SK-N-SH (cell line): ENCODE measurements at regions not wholly inside any gene's neighbourhood (a gene's known extent, or its start where the extent isn't known, plus 50 kb on each side); places are given as distances from the start of the nearest gene placed in this dataset.

Source experiments
- CTCF ChIA-PET: fragments of 300-600, 350-600 bp; formaldehyde crosslinking; extraction: SDS; loops from one replicate; lab custom pipeline; 2021; lab: Yijun Ruan, JAX
- POLR2A ChIA-PET: fragments of 350-600 bp; sonication (Branson Sonifier 250); formaldehyde crosslinking; extraction: SDS; loops from one replicate; lab custom pipeline; 2020; ENCODE audit warnings: antibody characterized with exemption, inconsistent platforms; lab: Yijun Ruan, JAX
- DNase-seq: peaks from one replicate; pipeline ENCODE4 v3.0.0; 2012
- H2AFZ ChIP-seq: fragments of 200-600 bp; sonication (generic); 2 replicates; pipeline ENCODE4 v1.8.1; 2016; ENCODE audit warnings: antibody characterized with exemption, mild to moderate bottlenecking, low read depth
- H3F3A ChIP-seq: fragments of 200-600 bp; sonication (generic); replicated peaks from 2 replicates; pipeline ENCODE3; 2016; ENCODE audit warnings: antibody characterized with exemption, mild to moderate bottlenecking; ENCODE audit not compliant: insufficient read depth
- H3K27ac ChIP-seq, 2 experiments: fragments of 200-500 bp in 1 of 2; fragments of 200-600 bp in 1 of 2; sonication (Bioruptor generic) in 1 of 2; sonication (generic), shearing (Covaris generic) in 1 of 2; 2 replicates each; pipeline versions ENCODE4 v1.5.1 to v1.6.1; 2014 to 2016; ENCODE audit warnings: low read depth in 2 of 2, inconsistent platforms in 1 of 2, low read length in 1 of 2, mild to moderate bottlenecking in 1 of 2, mixed read lengths in 1 of 2
- H3K27me3 ChIP-seq: fragments of 200-600 bp; sonication (generic), shearing (Covaris generic); 2 replicates; pipeline ENCODE4 v1.6.1; 2016; ENCODE audit warnings: mixed run types; ENCODE audit not compliant: insufficient read depth
- H3K36me3 ChIP-seq, 2 experiments: fragments of 200-500 bp in 1 of 2; fragments of 200-600 bp in 1 of 2; sonication (Bioruptor generic) in 1 of 2; sonication (generic) in 1 of 2; replicated peaks in 1 of 2; 2 replicates each; pipeline versions ENCODE3 to v1.5.1; 2014 to 2016; ENCODE audit warnings: low read length in 1 of 2, mild to moderate bottlenecking in 1 of 2; ENCODE audit not compliant: insufficient read depth in 2 of 2, control insufficient read depth in 1 of 2
- H3K4me1 ChIP-seq, 2 experiments: fragments of 200-500 bp in 1 of 2; fragments of 200-600 bp in 1 of 2; sonication (Bioruptor generic) in 1 of 2; sonication (generic), shearing (Covaris generic) in 1 of 2; 2 replicates each; pipeline versions ENCODE4 v1.5.1 to v1.6.1; 2014 to 2016; ENCODE audit warnings: low read depth in 1 of 2, low read length in 1 of 2, mixed run types in 1 of 2; ENCODE audit not compliant: insufficient read depth in 2 of 2, control insufficient read depth in 1 of 2
- H3K4me2 ChIP-seq: fragments of 200-600 bp; sonication (generic), shearing (Covaris generic); 2 replicates; pipeline ENCODE4 v1.6.1; 2017; ENCODE audit warnings: mixed run types
- H3K4me3 ChIP-seq, 2 experiments: fragments of 200-500 bp in 1 of 2; fragments of 200-600 bp in 1 of 2; sonication (Bioruptor generic) in 1 of 2; sonication (generic), shearing (Covaris generic) in 1 of 2; 2 replicates each; pipeline versions ENCODE4 v1.5.1 to v1.8.1; 2014 to 2016; ENCODE audit warnings: low read depth in 2 of 2, inconsistent platforms in 1 of 2, low read length in 1 of 2, mild to moderate bottlenecking in 1 of 2, mixed read lengths in 1 of 2, moderate library complexity in 1 of 2
- H3K79me2 ChIP-seq: fragments of 200-600 bp; sonication (generic); 2 replicates; pipeline ENCODE4 v1.8.1; 2017; ENCODE audit warnings: mild to moderate bottlenecking; ENCODE audit not compliant: insufficient read depth
- H3K9ac ChIP-seq: fragments of 200-600 bp; sonication (generic); 2 replicates; pipeline ENCODE4 v1.6.1; 2017; ENCODE audit warnings: mixed run types
- H3K9me2 ChIP-seq: fragments of 200-600 bp; sonication (generic); 2 replicates; pipeline ENCODE4 v1.6.1; 2017; ENCODE audit warnings: mixed run types
- H3K9me3 ChIP-seq: fragments of 200-600 bp; sonication (generic); 2 replicates; pipeline ENCODE4 v1.6.1; 2017; ENCODE audit warnings: mixed run types, mild to moderate bottlenecking, moderate library complexity
- H4K20me1 ChIP-seq: fragments of 200-600 bp; sonication (generic); 2 replicates; pipeline ENCODE4 v1.6.1; 2017; ENCODE audit warnings: mild to moderate bottlenecking, mixed run types; ENCODE audit not compliant: insufficient read depth
- EP300 ChIP-seq, 2 experiments: IDR thresholded peaks; 2 replicates each; pipeline versions ENCODE4 v1.4.0 to v1.6.1; 2012; ENCODE audit warnings: borderline replicate concordance in 1 of 2, low read depth in 1 of 2, low read length in 1 of 2
- FOXJ3 ChIP-seq: sonication (generic); formaldehyde crosslinking; IDR thresholded peaks from 2 replicates; pipeline ENCODE4 v1.5.1; 2020; ENCODE audit warnings: mild to moderate bottlenecking, missing genetic modification reagents
- GABPA ChIP-seq: IDR thresholded peaks from 2 replicates; pipeline ENCODE4 v1.4.0; 2012; ENCODE audit warnings: low read depth, mild to moderate bottlenecking
- GATA2 ChIP-seq: sonication (generic); formaldehyde crosslinking; IDR thresholded peaks from 2 replicates; pipeline ENCODE4 v1.5.0; 2020; ENCODE audit warnings: mild to moderate bottlenecking, missing genetic modification reagents
- JUND ChIP-seq: IDR thresholded peaks from 2 replicates; pipeline ENCODE4 v1.4.0; 2012
- MAX ChIP-seq: IDR thresholded peaks from 2 replicates; pipeline ENCODE4 v1.4.0; 2012; ENCODE audit warnings: low read depth
- MXI1 ChIP-seq: IDR thresholded peaks from 2 replicates; pipeline ENCODE4 v1.6.1; 2012; ENCODE audit warnings: mild to moderate bottlenecking, low read depth, low read length, improper control_type of control experiment
- NRF1 ChIP-seq: IDR thresholded peaks from 2 replicates; pipeline ENCODE4 v1.6.1; 2012; ENCODE audit warnings: low read depth, mild to moderate bottlenecking, low read length
- POLR2AphosphoS5 ChIP-seq: IDR thresholded peaks from 2 replicates; pipeline ENCODE4 v1.6.1; 2012; ENCODE audit warnings: low read depth, low read length
- RAD21 ChIP-seq: IDR thresholded peaks from 2 replicates; pipeline ENCODE4 v1.6.1; 2012; ENCODE audit warnings: mild to moderate bottlenecking, low read length
- RCOR1 ChIP-seq: fragments of 150-350 bp; IDR thresholded peaks from 2 replicates; pipeline ENCODE4 v1.6.1; 2017; ENCODE audit warnings: antibody characterized with exemption, low read length
- RFX5 ChIP-seq: IDR thresholded peaks from 2 replicates; pipeline ENCODE4 v1.6.1; 2012; ENCODE audit warnings: mild to moderate bottlenecking, improper control_type of control experiment, low read length
- RXRA ChIP-seq: IDR thresholded peaks from 2 replicates; pipeline ENCODE4 v1.4.0; 2012; ENCODE audit warnings: low read depth, mild to moderate bottlenecking, borderline replicate concordance
- SIN3A ChIP-seq: IDR thresholded peaks from 2 replicates; pipeline ENCODE4 v1.6.1; 2012; ENCODE audit warnings: low read depth, mild to moderate bottlenecking, low read length, moderate library complexity, borderline replicate concordance
- SMC3 ChIP-seq: IDR thresholded peaks from 2 replicates; pipeline ENCODE4 v1.6.1; 2012; ENCODE audit warnings: low read depth, low read length, improper control_type of control experiment
- TCF12 ChIP-seq: IDR thresholded peaks from 2 replicates; pipeline ENCODE4 v1.4.0; 2012
- TEAD4 ChIP-seq: IDR thresholded peaks from 2 replicates; pipeline ENCODE4 v1.4.0; 2012; ENCODE audit warnings: mild to moderate bottlenecking, borderline replicate concordance; ENCODE audit not compliant: insufficient read depth
- YY1 ChIP-seq: IDR thresholded peaks from 2 replicates; pipeline ENCODE4 v1.4.0; 2012; ENCODE audit warnings: low read depth, mild to moderate bottlenecking
- WGBS: methylation state at CpG from one replicate; pipeline ENCODE4 v1.1.6; 2017; ENCODE audit warnings: low lambda C conversion rate; 5-methylcytosine and 5-hydroxymethylcytosine counted together
- TF ChIP-seq, protein P1 (sequence below): fragments of 150-350 bp; IDR thresholded peaks from 2 replicates; pipeline ENCODE4 v1.6.1; 2016; ENCODE audit warnings: mild to moderate bottlenecking, low read depth, low read length
- TF ChIP-seq, protein P2 (sequence below): IDR thresholded peaks from 2 replicates; pipeline ENCODE4 v1.4.0; 2012; ENCODE audit warnings: low read depth, borderline replicate concordance
- TF ChIP-seq, protein P3 (sequence below): fragments of 200-600 bp; sonication (generic); IDR thresholded peaks from 2 replicates; pipeline ENCODE4 v1.6.1; 2017; ENCODE audit warnings: antibody characterized with exemption, mild to moderate bottlenecking, moderate library complexity
- TF ChIP-seq, protein P4 (sequence below): IDR thresholded peaks from 2 replicates; pipeline ENCODE4 v1.4.0; 2012; ENCODE audit warnings: low read depth, borderline replicate concordance

DNA sequence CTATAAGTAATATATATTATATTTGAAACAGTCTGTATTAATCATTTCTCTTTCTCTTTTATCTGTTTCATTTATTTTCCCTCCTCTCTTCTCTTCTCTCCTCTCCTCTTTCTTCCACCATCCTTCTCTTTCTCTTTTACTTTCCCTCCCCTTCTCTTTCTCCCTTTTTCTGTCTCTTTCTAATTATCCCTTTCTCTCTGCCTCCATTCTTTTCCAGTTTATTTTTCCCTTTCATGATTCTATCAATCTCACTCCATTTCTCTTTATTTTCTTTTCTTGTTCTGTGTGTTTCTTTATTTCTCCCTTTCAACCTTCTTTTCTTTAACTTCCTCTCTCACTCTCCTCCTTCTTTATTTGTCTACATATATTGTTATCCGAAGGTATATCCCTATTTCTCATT is 399.8 kb upstream of the POU3F4 start:
- no peaks in the 10 kb centered on the region for H4K20me1 ChIP-seq
- no peaks in the 10 kb centered on the region for H3K79me2 ChIP-seq
- no peaks in the 10 kb centered on the region for H3K36me3 ChIP-seq
- H3K9me2 ChIP-seq, result 0 out of 2 replicates have a peak, but pooled peaks cover 3% of the 10 kb centered on the region
- H3K4me1 ChIP-seq, result no peaks in the 10 kb centered on the region
- no peak overlapping the region for H3K9ac ChIP-seq
- WGBS, result 3% methylated on average over 1 of the region's 1 CpG
- TF ChIP-seq TCF12 (no peak), RFX5 (no peak), FOXJ3 (no peak), MAX (no peak), JUND (no peak), RXRA (no peak)
- TF ChIP-seq, protein P1, sequence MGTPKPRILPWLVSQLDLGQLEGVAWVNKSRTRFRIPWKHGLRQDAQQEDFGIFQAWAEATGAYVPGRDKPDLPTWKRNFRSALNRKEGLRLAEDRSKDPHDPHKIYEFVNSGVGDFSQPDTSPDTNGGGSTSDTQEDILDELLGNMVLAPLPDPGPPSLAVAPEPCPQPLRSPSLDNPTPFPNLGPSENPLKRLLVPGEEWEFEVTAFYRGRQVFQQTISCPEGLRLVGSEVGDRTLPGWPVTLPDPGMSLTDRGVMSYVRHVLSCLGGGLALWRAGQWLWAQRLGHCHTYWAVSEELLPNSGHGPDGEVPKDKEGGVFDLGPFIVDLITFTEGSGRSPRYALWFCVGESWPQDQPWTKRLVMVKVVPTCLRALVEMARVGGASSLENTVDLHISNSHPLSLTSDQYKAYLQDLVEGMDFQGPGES, result no peak
- TF ChIP-seq, protein P2, sequence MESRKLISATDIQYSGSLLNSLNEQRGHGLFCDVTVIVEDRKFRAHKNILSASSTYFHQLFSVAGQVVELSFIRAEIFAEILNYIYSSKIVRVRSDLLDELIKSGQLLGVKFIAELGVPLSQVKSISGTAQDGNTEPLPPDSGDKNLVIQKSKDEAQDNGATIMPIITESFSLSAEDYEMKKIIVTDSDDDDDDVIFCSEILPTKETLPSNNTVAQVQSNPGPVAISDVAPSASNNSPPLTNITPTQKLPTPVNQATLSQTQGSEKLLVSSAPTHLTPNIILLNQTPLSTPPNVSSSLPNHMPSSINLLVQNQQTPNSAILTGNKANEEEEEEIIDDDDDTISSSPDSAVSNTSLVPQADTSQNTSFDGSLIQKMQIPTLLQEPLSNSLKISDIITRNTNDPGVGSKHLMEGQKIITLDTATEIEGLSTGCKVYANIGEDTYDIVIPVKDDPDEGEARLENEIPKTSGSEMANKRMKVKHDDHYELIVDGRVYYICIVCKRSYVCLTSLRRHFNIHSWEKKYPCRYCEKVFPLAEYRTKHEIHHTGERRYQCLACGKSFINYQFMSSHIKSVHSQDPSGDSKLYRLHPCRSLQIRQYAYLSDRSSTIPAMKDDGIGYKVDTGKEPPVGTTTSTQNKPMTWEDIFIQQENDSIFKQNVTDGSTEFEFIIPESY, result no peak
- H3K27ac ChIP-seq, result no peak overlapping the region
- CTCF ChIA-PET, result no interaction called here
- H3K27me3 ChIP-seq, result no peaks in the 10 kb centered on the region
- H2AFZ ChIP-seq, result no peak overlapping the region
- H3K9me3 ChIP-seq, result no peaks in the 10 kb centered on the region; the same call in 1 of the 2 replicates
- H3K4me2 ChIP-seq, result no peak overlapping the region
- POLR2A ChIA-PET, result no interaction called here
- no peak overlapping the region for H3K4me3 ChIP-seq
- H3F3A ChIP-seq, result no peaks in the 10 kb centered on the region
- DNase-seq, result no peak

GRCh38 chrX:83145876-83146275 is 362.2 kb upstream of the POU3F4 start:
- H3K27ac ChIP-seq, result no peak overlapping the region
- H2AFZ ChIP-seq, result no peak overlapping the region
- H3K4me3 ChIP-seq, result no peak overlapping the region
- H3K27me3 ChIP-seq, result no peaks in the 10 kb centered on the region
- 5% methylated on average over 5 of the region's 5 CpGs for WGBS
- DNase-seq, result no peak
- H3K9me2 ChIP-seq, result no peaks in the 10 kb centered on the region
- no peak overlapping the region for H3K4me2 ChIP-seq
- ChIA-PET POLR2A (no interaction called here), CTCF (no interaction called here)
- H3K9ac ChIP-seq, result no peak overlapping the region
- H3K9me3 ChIP-seq, result no peaks in the 10 kb centered on the region
- no peaks in the 10 kb centered on the region for H3K4me1 ChIP-seq
- no peaks in the 10 kb centered on the region for H4K20me1 ChIP-seq
- H3F3A ChIP-seq, result no peaks in the 10 kb centered on the region
- no peaks in the 10 kb centered on the region for H3K36me3 ChIP-seq
- H3K79me2 ChIP-seq, result no peaks in the 10 kb centered on the region
- TF ChIP-seq SIN3A, result no peak
- TF ChIP-seq, protein P3, sequence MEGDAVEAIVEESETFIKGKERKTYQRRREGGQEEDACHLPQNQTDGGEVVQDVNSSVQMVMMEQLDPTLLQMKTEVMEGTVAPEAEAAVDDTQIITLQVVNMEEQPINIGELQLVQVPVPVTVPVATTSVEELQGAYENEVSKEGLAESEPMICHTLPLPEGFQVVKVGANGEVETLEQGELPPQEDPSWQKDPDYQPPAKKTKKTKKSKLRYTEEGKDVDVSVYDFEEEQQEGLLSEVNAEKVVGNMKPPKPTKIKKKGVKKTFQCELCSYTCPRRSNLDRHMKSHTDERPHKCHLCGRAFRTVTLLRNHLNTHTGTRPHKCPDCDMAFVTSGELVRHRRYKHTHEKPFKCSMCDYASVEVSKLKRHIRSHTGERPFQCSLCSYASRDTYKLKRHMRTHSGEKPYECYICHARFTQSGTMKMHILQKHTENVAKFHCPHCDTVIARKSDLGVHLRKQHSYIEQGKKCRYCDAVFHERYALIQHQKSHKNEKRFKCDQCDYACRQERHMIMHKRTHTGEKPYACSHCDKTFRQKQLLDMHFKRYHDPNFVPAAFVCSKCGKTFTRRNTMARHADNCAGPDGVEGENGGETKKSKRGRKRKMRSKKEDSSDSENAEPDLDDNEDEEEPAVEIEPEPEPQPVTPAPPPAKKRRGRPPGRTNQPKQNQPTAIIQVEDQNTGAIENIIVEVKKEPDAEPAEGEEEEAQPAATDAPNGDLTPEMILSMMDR, result no peak
- TF ChIP-seq RAD21, result no peak
- no peak for TF ChIP-seq SMC3
- TF ChIP-seq, protein P1, result no peak
- no peak for TF ChIP-seq POLR2AphosphoS5
- TF ChIP-seq EP300 (IDR thresholded peaks at IDR 0.05; ENCODE audit: borderline replicate concordance in 1 of 2, low read depth in 1 of 2, low read length in 1 of 2), result no peak
- TF ChIP-seq, protein P4, sequence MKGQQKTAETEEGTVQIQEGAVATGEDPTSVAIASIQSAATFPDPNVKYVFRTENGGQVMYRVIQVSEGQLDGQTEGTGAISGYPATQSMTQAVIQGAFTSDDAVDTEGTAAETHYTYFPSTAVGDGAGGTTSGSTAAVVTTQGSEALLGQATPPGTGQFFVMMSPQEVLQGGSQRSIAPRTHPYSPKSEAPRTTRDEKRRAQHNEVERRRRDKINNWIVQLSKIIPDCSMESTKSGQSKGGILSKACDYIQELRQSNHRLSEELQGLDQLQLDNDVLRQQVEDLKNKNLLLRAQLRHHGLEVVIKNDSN, result no peak
- no peak for TF ChIP-seq TCF12
- no peak for TF ChIP-seq GABPA
- TF ChIP-seq FOXJ3, result no peak
- no peak for TF ChIP-seq YY1
- TF ChIP-seq TEAD4, result no peak
- no peak for TF ChIP-seq MXI1
- TF ChIP-seq NRF1, result no peak
- no peak for TF ChIP-seq GATA2
- no peak for TF ChIP-seq RCOR1
